Lower lobe of right lung (tissue), 2 donors: ENCODE measurements at regions not wholly inside any gene's neighbourhood (a gene's known extent, or its start where the extent isn't known, plus 50 kb on each side); places are given as distances from the start of the nearest gene placed in this dataset.
A peak's percentile ranks its signal among the peaks of the same experiment; 100 is the strongest.
"Not testable (repeated sequence)": the region's sequence is repeated elsewhere in the genome, so short reads cannot be mapped to it uniquely, and the experiment has no call there.

ENCODE experiments used
- ATAC-seq, 2 donors: fragments of 200-7000 bp; cut with Tn5 transposase; one replicate each; pipeline ENCODE4 v1.9.1; 2020 to 2022; ENCODE audit warnings: mild to moderate bottlenecking in 2 of 2, moderate library complexity in 2 of 2
- DNase-seq: peaks from one replicate; pipeline ENCODE4 v3.0.0-alpha.2; 2020
- H3K27ac ChIP-seq: fragments of 200-600 bp; one replicate; pipeline ENCODE4 v1.8.0; 2022
- H3K27me3 ChIP-seq: fragments of 200-600 bp; one replicate; pipeline ENCODE4 v1.8.0; 2022; ENCODE audit warnings: low read depth
- H3K36me3 ChIP-seq: fragments of 200-600 bp; one replicate; pipeline ENCODE4 v1.8.0; 2022; ENCODE audit warnings: mild to moderate bottlenecking
- H3K4me1 ChIP-seq: fragments of 200-600 bp; one replicate; pipeline ENCODE4 v1.8.0; 2022
- H3K4me3 ChIP-seq: fragments of 200-600 bp; one replicate; pipeline ENCODE4 v1.8.0; 2022; ENCODE audit warnings: mild to moderate bottlenecking
- H3K9me3 ChIP-seq: fragments of 200-600 bp; one replicate; pipeline ENCODE4 v1.8.0; 2022
- intact Hi-C: fragments of 100-400 bp; cut with DNase I; formaldehyde crosslinking; loops from one replicate; pipeline ENCODE4 v1.11.0; 2022
- donor health status: DM: no; HTN: yes; CAD: no; lungs with severe emphysema.

DNA sequence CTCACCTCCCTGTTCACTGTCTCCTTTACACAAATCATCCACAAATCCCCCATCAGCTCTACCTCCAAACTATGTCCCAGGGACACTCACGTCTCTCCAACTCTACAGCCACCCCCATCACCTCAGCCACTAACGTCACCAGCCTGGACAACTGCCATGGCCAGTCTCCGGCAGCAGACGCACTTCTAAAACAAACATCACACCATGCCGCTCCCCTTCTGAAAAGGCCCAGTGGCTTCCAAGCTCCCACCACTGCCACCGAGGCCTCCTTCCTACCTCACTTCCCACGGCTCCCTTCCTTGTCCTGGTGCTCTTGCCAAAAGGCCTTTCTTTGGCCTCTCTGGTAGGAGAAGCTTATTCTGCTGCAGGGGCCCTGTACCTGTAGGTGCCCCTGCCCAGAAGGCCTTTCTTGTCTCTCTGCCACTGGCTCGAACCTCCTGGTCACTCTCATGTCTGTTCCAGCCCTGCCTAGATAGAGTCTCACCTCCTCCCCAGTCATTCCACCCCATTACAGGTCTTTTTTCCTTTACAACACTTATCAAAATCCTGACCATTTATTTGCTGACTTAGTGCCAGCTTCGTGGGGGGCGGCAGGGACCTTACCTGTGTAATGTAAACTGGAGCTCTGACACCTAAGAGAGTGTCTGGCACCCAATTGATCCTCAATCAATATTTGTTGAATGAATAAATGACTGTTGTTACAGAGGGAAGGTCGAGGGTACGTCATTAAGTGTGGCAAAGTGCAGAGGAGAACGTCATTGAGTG, 304.2 kb downstream of the GOLGA6L6 start:
- H3K27ac ChIP-seq, H3K27me3 ChIP-seq, H3K36me3 ChIP-seq, H3K4me3 ChIP-seq, DNase-seq, H3K4me1 ChIP-seq, intact Hi-C loops, H3K9me3 ChIP-seq: not testable (repeated sequence)
- peak in 1 of 2 donors; percentile 1 for ATAC-seq

DNA sequence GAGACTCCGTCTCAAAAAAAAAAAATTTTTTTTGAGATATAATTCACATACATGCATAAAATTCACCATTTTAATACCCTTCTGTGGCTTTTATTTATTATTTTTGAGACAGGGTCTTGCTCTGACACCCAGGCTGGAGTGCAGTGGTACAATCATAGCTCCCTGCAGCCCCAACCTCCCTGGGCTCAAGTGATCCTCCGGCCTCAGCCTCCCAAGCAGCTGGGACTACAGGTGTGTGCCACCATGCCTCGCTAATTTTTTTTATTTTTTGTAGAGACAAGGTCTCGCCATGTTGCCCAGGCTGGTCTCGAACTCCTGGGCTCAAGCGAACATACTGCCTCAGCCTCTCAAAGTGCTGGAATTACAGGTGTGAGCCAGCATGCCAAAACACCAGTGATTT, 305.9 kb downstream of the GOLGA6L6 start:
- intact Hi-C loops, H3K9me3 ChIP-seq, H3K4me1 ChIP-seq, ATAC-seq, H3K27me3 ChIP-seq, H3K36me3 ChIP-seq, H3K4me3 ChIP-seq, H3K27ac ChIP-seq, DNase-seq: not testable (repeated sequence)

DNA sequence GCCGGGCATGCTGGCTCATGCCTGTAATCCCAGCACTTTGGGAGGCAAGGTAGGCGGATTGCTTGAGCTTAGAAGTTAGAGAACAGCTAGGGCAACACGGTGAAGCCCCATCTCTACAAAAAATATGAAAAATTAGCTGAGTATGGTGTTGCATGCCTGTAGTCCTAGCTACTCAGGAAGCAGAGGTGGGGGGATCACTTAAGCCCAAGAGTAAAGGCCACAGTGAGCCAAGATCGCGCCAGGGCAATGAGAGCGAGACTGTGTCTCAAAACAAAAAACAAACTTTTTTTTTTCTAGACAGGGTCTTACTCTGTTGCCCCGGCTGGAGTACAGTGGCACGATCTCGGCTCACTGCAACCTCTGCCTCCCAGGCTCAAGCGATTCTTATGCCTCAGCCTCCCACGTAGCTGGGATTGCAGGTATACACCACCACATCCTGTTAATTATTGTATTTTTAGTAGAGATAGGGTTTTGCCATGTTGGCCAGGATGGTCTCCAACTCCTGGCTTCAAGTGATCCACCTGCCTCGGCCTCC, 307.5 kb downstream of the GOLGA6L6 start:
- H3K36me3 ChIP-seq, DNase-seq, H3K9me3 ChIP-seq, H3K4me1 ChIP-seq, H3K4me3 ChIP-seq, intact Hi-C loops, ATAC-seq, H3K27ac ChIP-seq, H3K27me3 ChIP-seq: not testable (repeated sequence)

DNA sequence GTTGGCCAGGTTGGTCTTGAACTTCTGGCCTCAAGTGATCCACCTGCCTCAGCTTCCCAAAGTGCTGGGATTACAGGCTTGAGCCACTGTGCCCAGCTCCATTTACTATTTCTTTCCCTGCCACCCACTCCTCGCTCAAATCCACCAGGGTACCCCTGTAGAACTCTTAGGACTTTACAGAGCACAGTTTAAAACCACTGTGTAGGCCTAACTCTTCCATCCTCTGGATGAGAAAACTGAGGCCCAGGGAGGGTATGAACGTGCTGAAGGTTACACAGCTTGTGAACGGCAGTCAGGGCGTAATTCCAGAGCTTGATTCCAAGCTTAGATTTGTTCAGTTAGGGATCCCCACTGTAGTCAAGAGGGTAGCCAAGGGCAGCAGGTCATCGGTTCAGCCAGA, 309.1 kb downstream of the GOLGA6L6 start:
- ATAC-seq, intact Hi-C loops, H3K4me1 ChIP-seq, H3K4me3 ChIP-seq, H3K36me3 ChIP-seq, H3K27me3 ChIP-seq, H3K9me3 ChIP-seq, H3K27ac ChIP-seq, DNase-seq: not testable (repeated sequence)

DNA sequence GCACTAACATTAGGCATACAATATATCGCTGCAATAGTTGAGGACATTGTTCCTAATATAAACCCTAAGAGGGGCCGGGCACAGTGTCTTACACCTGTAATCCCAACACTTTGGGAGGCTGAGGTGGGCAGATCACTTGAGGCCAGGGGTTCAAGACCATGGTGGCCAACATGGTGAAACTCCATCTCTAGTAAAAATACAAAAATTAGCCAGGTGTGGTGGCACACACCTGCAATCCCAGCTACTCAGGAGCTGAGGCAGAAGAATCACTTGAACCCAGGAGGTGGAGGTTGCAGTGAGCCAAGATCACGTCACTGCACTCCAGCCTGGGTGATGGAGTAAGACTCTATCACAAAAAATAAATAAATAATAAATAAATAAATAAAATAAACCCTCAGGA, 310.9 kb downstream of the GOLGA6L6 start:
- intact Hi-C loops, H3K4me3 ChIP-seq, H3K27ac ChIP-seq, H3K27me3 ChIP-seq, H3K4me1 ChIP-seq, ATAC-seq, H3K9me3 ChIP-seq, DNase-seq, H3K36me3 ChIP-seq: not testable (repeated sequence)

DNA sequence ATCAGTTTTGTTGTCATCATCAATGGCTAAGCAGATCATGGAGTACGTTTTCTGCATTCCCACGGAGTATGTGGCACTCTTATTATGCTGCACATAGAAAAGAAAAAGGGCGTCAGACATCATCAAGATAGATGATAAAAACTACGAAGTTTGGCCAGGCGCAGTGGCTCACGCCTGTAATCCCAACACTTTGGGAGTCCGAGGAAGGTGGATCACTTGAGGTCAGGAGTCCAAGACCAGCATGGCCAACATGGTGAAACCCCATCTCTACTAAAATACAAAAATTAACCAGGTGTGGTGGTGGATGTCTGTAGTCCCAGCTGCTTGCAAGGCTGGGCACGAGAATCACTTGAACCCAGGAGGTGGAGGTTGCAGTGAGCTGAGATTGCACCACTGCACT, 312.8 kb downstream of the GOLGA6L6 start:
- DNase-seq, H3K4me3 ChIP-seq, H3K27ac ChIP-seq, intact Hi-C loops, H3K9me3 ChIP-seq, H3K4me1 ChIP-seq, H3K27me3 ChIP-seq, ATAC-seq, H3K36me3 ChIP-seq: not testable (repeated sequence)

DNA sequence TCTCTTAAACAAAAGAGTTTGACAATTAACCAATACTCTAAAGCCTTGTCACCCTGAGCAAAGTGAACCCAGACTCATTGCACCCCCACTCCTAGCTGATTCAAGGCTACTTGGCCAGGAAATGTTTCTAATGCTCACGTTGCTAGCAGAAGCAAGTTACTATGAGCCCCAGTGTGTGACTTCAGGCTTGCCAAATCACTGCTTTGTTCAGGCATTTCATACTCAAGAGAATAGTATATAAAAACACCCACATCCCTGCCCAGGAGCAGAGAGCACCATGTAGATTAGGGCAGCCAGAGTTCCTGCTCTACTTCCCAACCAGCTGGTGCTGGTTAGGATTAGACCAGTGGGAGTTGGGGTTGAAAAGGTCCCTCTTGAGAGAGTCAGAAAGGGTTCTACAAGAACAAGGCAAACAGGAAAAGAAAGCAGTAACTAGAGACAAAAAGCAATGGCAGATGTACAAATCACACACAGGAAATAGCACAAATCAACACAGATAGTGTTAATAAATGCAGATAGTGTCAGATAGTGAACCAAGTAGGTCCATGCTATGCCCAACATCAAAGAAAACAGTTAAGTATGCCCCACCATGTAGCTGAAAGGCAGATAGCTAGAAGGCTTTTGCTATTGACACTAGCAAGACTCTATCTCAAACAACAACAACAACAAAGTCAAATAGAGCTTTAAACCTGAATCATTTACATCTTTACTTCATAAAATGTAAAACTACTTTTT, 314.3 kb downstream of the GOLGA6L6 start:
- H3K4me3 ChIP-seq, ATAC-seq, H3K27me3 ChIP-seq, H3K36me3 ChIP-seq, DNase-seq, H3K27ac ChIP-seq, intact Hi-C loops, H3K9me3 ChIP-seq, H3K4me1 ChIP-seq: not testable (repeated sequence)

DNA sequence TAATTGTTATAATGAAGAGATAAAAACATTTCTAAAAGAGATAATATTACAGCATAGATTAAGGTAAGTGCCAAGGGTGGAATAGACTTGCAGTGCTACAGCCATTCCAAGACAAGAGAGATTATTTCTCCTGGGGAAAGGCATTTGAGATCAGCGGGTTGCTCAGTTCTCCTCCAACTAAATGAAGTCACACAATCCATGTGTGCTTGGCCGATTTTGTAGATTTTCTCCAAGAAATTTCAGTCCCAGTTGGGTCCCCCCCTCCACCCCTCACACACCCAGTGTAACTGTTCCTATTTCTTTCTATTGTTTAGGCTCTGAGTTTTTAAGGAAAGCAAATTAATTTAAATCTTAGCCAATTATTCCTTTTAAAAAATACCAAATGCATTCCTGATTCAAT, 315.1 kb downstream of the GOLGA6L6 start:
- H3K27ac ChIP-seq, H3K36me3 ChIP-seq, intact Hi-C loops, H3K9me3 ChIP-seq, H3K4me1 ChIP-seq, H3K4me3 ChIP-seq, DNase-seq, H3K27me3 ChIP-seq, ATAC-seq: not testable (repeated sequence)

DNA sequence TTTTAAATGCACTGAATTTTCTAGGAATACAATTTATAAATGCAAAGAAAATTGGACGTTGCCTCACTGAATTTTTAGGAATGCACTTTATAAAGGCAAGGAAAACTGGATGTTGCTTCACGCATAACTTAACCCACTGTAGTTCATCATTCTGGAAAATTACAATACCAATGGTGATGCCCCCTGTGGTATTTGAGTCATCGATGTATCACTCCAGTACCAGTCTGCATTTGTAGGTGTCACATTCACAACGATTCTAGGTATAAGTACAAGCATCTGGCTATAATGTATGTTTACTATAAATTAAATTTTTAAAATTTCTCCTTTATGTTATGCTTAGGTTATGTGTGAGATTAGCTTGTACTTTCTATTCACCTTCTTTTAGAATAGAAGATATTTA, 320.5 kb downstream of the GOLGA6L6 start:
- DNase-seq, intact Hi-C loops, ATAC-seq, H3K4me1 ChIP-seq, H3K9me3 ChIP-seq, H3K36me3 ChIP-seq, H3K4me3 ChIP-seq, H3K27ac ChIP-seq, H3K27me3 ChIP-seq: not testable (repeated sequence)

DNA sequence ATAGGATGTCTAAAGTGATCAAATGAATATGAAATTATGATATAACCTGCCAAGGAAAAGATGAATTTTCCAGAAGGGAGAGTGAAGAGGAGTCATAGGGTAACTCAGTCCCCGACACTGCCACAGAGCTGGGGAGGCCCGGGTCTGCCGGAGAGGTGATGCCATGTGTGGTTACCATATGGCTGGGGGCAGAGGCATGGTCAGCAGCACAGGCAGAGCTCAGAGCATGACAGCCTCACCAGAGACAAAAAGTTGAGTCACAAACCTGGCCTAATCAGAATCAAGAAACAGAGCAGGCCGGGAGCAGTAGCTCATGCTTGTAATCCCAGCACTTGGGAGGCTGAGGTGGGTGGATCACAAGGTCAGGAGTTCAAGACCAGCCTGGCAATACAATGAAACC, 322.4 kb downstream of the GOLGA6L6 start:
- intact Hi-C loops, H3K4me3 ChIP-seq, H3K4me1 ChIP-seq, H3K27me3 ChIP-seq, DNase-seq, H3K27ac ChIP-seq, H3K9me3 ChIP-seq, H3K36me3 ChIP-seq: not testable (repeated sequence)
- ATAC-seq, result peak in 1 of 2 donors; percentile 37

DNA sequence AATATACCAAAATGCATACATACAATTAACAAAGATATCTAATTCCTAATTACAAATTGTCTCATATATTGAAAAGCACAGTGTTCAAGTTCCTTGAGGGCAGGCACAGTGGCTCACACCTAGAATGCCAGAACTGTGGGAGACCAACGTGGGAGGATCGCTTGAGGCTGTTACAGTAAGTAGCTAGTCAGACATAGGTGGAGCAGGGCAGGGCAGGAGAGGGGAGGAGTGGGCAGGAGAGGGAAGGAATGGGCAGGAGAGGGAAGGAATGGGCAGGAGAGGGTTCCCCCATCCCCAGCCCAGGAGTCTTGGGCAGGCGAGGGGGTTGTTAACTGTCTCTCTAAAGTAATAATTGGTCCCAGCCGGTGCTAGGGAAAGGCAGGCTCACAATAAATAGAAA, 325.9 kb downstream of the GOLGA6L6 start:
- H3K4me3 ChIP-seq, intact Hi-C loops, H3K9me3 ChIP-seq, H3K36me3 ChIP-seq, H3K27ac ChIP-seq, ATAC-seq, H3K4me1 ChIP-seq, H3K27me3 ChIP-seq, DNase-seq: not testable (repeated sequence)

DNA sequence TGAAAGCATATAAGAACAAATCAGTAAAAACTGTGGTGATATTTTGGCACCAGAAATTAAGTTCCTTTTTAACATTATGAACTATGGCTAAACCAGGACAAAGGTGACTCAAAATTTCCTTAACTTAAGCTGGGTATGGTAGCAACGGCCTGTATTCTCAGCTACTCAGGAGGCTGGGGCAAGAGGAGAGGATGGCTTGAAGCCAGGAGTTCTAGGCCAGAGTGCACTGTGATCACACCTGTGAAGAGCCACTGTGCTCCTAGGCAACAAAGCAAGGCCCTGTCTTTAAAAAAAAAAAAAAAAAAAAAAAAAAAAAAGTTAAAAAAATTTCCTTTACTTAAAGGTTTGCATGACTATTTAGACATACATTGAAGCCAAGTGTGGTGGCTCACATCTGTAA, 327.5 kb downstream of the GOLGA6L6 start:
- H3K4me1 ChIP-seq, intact Hi-C loops, H3K27me3 ChIP-seq, H3K4me3 ChIP-seq, H3K36me3 ChIP-seq, ATAC-seq, DNase-seq, H3K9me3 ChIP-seq, H3K27ac ChIP-seq: not testable (repeated sequence)

DNA sequence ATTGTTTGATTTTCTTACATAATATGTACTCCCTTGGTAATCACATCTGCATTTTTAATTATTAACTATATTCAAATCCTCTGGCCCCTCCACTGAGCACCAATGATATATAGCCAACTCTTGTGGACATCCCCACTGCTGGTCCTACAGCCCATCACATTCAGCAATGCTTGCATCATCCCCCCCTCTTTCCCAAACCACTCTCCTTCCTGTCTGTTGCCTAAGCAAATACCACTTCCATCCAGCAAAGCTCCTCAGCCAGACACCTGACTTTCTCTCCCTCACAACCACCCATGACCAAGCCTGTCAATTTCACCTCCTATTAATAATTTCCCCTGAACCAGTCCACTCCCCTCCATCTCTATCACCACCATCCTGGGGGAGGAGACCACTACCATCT, 330.1 kb downstream of the GOLGA6L6 start:
- ATAC-seq, H3K36me3 ChIP-seq, H3K27ac ChIP-seq, H3K9me3 ChIP-seq, H3K4me3 ChIP-seq, intact Hi-C loops, DNase-seq, H3K27me3 ChIP-seq, H3K4me1 ChIP-seq: not testable (repeated sequence)

DNA sequence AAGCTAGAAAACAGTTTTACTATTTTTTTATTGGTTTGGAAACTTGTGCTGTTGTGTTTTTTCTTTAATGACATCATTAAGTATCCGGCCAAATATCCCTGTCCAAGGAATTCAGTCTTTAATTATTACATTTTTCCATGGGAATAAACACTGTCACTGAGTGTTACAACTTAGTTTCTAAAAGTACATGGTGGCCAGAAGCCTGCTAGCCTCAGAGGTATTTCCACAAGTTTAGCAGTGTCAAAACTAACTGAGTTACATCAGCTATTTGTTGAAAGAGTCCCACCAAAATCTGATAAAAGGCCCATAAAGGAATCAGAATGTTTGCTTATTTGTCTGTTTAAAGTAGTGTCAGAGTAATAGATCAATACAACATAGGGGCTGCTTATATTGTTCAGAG, 331.6 kb downstream of the GOLGA6L6 start:
- ATAC-seq, H3K4me3 ChIP-seq, H3K9me3 ChIP-seq, H3K4me1 ChIP-seq, DNase-seq, intact Hi-C loops, H3K27ac ChIP-seq, H3K27me3 ChIP-seq, H3K36me3 ChIP-seq: not testable (repeated sequence)
